Neural progenitor cell (in vitro differentiated cells): ENCODE measurements at regions not wholly inside any gene's neighbourhood (a gene's known extent, or its start where the extent isn't known, plus 50 kb on each side); places are given as distances from the start of the nearest gene placed in this dataset.

Source experiments
- DNase-seq: peaks from one replicate; pipeline ENCODE4 v3.0.0-alpha.2; 2016; ENCODE audit warnings: low spot score
- H2AFZ ChIP-seq: fragments of 200-600 bp; sonication (generic); replicated peaks from 2 replicates; pipeline ENCODE4 v1.6.1; 2016; ENCODE audit warnings: antibody characterized with exemption
- H3F3A ChIP-seq: fragments of 200-600 bp; sonication (generic); 2 replicates; pipeline ENCODE4 v1.6.1; 2016; ENCODE audit warnings: antibody characterized with exemption, low read depth
- H3K27ac ChIP-seq: fragments of 200-600 bp; sonication (generic); 2 replicates; pipeline ENCODE4 v1.5.1; 2016; ENCODE audit warnings: mild to moderate bottlenecking
- H3K27me3 ChIP-seq: fragments of 200-600 bp; sonication (generic); 2 replicates; pipeline ENCODE4 v1.6.1; 2016; ENCODE audit warnings: mild to moderate bottlenecking, moderate library complexity
- H3K36me3 ChIP-seq: fragments of 200-600 bp; sonication (generic); 2 replicates; pipeline ENCODE4 v1.5.1; 2016
- H3K4me1 ChIP-seq: fragments of 200-600 bp; sonication (generic); 2 replicates; pipeline ENCODE4 v1.6.1; 2016; ENCODE audit warnings: mixed run types
- H3K4me2 ChIP-seq: fragments of 200-600 bp; sonication (generic); 2 replicates; pipeline ENCODE4 v1.6.1; 2016
- H3K4me3 ChIP-seq: fragments of 200-600 bp; sonication (generic); 2 replicates; pipeline ENCODE4 v1.5.1; 2016
- H3K79me2 ChIP-seq: fragments of 200-600 bp; sonication (generic); 2 replicates; pipeline ENCODE4 v1.6.1; 2016; ENCODE audit warnings: low read depth
- H3K9ac ChIP-seq: fragments of 200-600 bp; sonication (generic); 2 replicates; pipeline ENCODE4 v1.6.1; 2016
- H3K9me3 ChIP-seq: fragments of 200-600 bp; sonication (generic); 2 replicates; pipeline ENCODE4 v1.5.1; 2016; ENCODE audit warnings: low read depth
- H4K20me1 ChIP-seq: fragments of 200-600 bp; sonication (generic); 2 replicates; pipeline ENCODE4 v1.6.1; 2016; ENCODE audit warnings: low read depth
- H3K27ac Mint-ChIP-seq: 3 replicates; pipeline ENCODE4 v1.8.0; 2021; ENCODE audit warnings: mixed read lengths
- H3K27me3 Mint-ChIP-seq: 2 replicates; pipeline ENCODE4 v1.8.0; 2022; ENCODE audit warnings: low read depth, mild to moderate bottlenecking, inconsistent platforms, moderate library complexity, mixed read lengths; ENCODE audit not compliant: insufficient read depth
- H3K36me3 Mint-ChIP-seq: 3 replicates; pipeline ENCODE4 v1.8.0; 2021; ENCODE audit warnings: mixed read lengths
- H3K4me1 Mint-ChIP-seq: 3 replicates; pipeline ENCODE4 v1.8.0; 2021; ENCODE audit warnings: mixed read lengths
- H3K4me3 Mint-ChIP-seq: 3 replicates; pipeline ENCODE4 v1.8.0; 2021; ENCODE audit warnings: mild to moderate bottlenecking, moderate library complexity, mixed read lengths
- H3K9me3 Mint-ChIP-seq: 3 replicates; pipeline ENCODE4 v1.8.0; 2020; ENCODE audit warnings: mixed read lengths
- EZH2 ChIP-seq: fragments of 200-600 bp; sonication (generic); IDR thresholded peaks from 2 replicates; pipeline ENCODE4 v1.6.1; 2017; ENCODE audit warnings: antibody characterized with exemption, mild to moderate bottlenecking, moderate library complexity
- EZH2phosphoT487 ChIP-seq: fragments of 200-600 bp; sonication (generic); IDR thresholded peaks from 2 replicates; pipeline ENCODE4 v1.6.1; 2017; ENCODE audit warnings: antibody characterized with exemption
- TF ChIP-seq, protein P1 (sequence below): fragments of 200-600 bp; sonication (generic); IDR thresholded peaks from 2 replicates; pipeline ENCODE4 v1.5.1; 2017; ENCODE audit warnings: antibody characterized with exemption, mild to moderate bottlenecking

DNA sequence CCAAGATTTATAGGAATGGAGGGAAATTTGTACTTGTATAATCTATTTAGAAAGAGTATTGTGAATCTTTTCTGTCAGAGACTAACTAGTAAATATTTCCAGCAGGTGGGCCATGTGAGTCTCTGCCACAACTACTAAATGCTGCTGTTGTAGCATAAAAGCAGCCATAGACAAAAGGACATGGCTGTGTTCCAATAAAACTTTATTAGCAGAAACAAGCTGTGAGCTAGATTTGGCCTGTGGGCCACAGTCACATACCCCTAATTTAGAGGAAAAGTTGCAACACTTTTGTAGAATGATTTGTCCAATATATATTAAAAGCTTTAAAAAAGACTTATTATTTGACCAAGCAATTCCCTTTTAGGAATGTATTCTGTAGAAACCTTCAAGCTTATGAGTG lies 207.2 kb downstream of the LMBRD1 start:
- no peak for TF ChIP-seq EZH2
- TF ChIP-seq, protein P1, sequence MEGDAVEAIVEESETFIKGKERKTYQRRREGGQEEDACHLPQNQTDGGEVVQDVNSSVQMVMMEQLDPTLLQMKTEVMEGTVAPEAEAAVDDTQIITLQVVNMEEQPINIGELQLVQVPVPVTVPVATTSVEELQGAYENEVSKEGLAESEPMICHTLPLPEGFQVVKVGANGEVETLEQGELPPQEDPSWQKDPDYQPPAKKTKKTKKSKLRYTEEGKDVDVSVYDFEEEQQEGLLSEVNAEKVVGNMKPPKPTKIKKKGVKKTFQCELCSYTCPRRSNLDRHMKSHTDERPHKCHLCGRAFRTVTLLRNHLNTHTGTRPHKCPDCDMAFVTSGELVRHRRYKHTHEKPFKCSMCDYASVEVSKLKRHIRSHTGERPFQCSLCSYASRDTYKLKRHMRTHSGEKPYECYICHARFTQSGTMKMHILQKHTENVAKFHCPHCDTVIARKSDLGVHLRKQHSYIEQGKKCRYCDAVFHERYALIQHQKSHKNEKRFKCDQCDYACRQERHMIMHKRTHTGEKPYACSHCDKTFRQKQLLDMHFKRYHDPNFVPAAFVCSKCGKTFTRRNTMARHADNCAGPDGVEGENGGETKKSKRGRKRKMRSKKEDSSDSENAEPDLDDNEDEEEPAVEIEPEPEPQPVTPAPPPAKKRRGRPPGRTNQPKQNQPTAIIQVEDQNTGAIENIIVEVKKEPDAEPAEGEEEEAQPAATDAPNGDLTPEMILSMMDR = no peak
- TF ChIP-seq EZH2phosphoT487 = no peak
- Histone ChIP-seq H3K4me3 (no peak overlapping the region), H4K20me1 (no peaks in the 10 kb centered on the region), H3F3A (no peaks in the 10 kb centered on the region), H3K9me3 (no peaks in the 10 kb centered on the region), H3K27me3 (no peaks in the 10 kb centered on the region), H3K79me2 (no peaks in the 10 kb centered on the region), H2AFZ (no peak overlapping the region), H3K36me3 (no peaks in the 10 kb centered on the region), H3K9ac (no peak overlapping the region), H3K4me1 (no peaks in the 10 kb centered on the region), H3K4me2 (no peak overlapping the region), H3K27ac (no peak overlapping the region)
- H3K27ac Mint-ChIP-seq = no peak overlapping the region
- H3K36me3 Mint-ChIP-seq = no peaks in the 10 kb centered on the region
- H3K4me1 Mint-ChIP-seq = peaks cover 14% of the 10 kb centered on the region
- no peaks in the 10 kb centered on the region for H3K9me3 Mint-ChIP-seq
- H3K27me3 Mint-ChIP-seq = no peaks in the 10 kb centered on the region
- H3K4me3 Mint-ChIP-seq = no peak overlapping the region
- DNase-seq = no peak

GRCh38 chr6:69584913-69585729 lies 211.7 kb downstream of the LMBRD1 start:
- H3K27ac Mint-ChIP-seq = peak overlapping the region; percentile 86
- H3K79me2 ChIP-seq = no peaks in the 10 kb centered on the region
- no peaks in the 10 kb centered on the region for H3K27me3 ChIP-seq
- TF ChIP-seq, protein P1 = no peak
- no peak for TF ChIP-seq EZH2
- TF ChIP-seq EZH2phosphoT487 = no peak
- H4K20me1 ChIP-seq = no peaks in the 10 kb centered on the region
- H3K4me3 Mint-ChIP-seq = no peak overlapping the region
- H3K9ac ChIP-seq = no peak overlapping the region
- H2AFZ ChIP-seq = no peak overlapping the region
- H3K4me3 ChIP-seq = no peak overlapping the region
- no peaks in the 10 kb centered on the region for H3K9me3 Mint-ChIP-seq
- peak; percentile 34 for DNase-seq
- no peaks in the 10 kb centered on the region for H3K36me3 ChIP-seq
- no peaks in the 10 kb centered on the region for H3F3A ChIP-seq
- H3K9me3 ChIP-seq = no peaks in the 10 kb centered on the region
- H3K4me1 Mint-ChIP-seq = peaks cover 17% of the 10 kb centered on the region
- no peaks in the 10 kb centered on the region for H3K4me1 ChIP-seq
- no peaks in the 10 kb centered on the region for H3K27me3 Mint-ChIP-seq
- no peak overlapping the region for H3K4me2 ChIP-seq
- no peak overlapping the region for H3K27ac ChIP-seq
- H3K36me3 Mint-ChIP-seq = no peaks in the 10 kb centered on the region

DNA sequence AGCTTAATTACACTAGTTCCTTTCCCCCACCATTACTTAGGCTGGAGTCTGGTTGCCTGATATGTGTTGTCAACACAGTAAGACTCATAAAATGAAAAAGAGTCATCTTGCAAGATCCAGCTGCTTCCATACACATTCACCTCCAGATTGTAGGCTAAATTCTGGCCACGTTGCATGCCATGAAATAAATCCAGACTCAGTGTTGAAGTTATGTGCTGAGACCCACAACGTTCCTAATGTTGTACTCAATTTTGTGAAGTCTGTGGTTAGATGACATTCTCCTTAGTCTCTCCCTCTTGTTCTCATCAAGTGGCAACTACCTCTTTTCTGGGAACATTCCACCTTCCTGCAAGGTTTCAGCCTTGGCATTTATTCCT lies 212.3 kb downstream of the LMBRD1 start:
- Mint-ChIP-seq H3K4me3 (no peak overlapping the region), H3K9me3 (no peaks in the 10 kb centered on the region), H3K4me1 (peaks cover 17% of the 10 kb centered on the region), H3K27me3 (no peaks in the 10 kb centered on the region), H3K27ac (peak overlapping the region; percentile 86), H3K36me3 (no peaks in the 10 kb centered on the region)
- TF ChIP-seq EZH2 = no peak
- no peak overlapping the region for H3K9ac ChIP-seq
- H3K4me1 ChIP-seq = no peaks in the 10 kb centered on the region
- no peak overlapping the region for H3K27ac ChIP-seq
- H3K27me3 ChIP-seq = no peaks in the 10 kb centered on the region
- no peaks in the 10 kb centered on the region for H3K9me3 ChIP-seq
- H3K36me3 ChIP-seq = no peaks in the 10 kb centered on the region
- H2AFZ ChIP-seq = no peak overlapping the region
- H3K4me3 ChIP-seq = no peak overlapping the region
- H3K79me2 ChIP-seq = no peaks in the 10 kb centered on the region
- no peak for DNase-seq
- no peaks in the 10 kb centered on the region for H4K20me1 ChIP-seq
- no peak overlapping the region for H3K4me2 ChIP-seq
- no peaks in the 10 kb centered on the region for H3F3A ChIP-seq

GRCh38 chr6:69581581-69581980 lies 215.2 kb downstream of the LMBRD1 start:
- peaks cover 17% of the 10 kb centered on the region for H3K4me1 Mint-ChIP-seq
- H3K36me3 Mint-ChIP-seq = no peaks in the 10 kb centered on the region
- H3K27me3 Mint-ChIP-seq = no peaks in the 10 kb centered on the region

More at GRCh38 chr6:69581581-69581980, 215.2 kb downstream of the LMBRD1 start:
- Histone ChIP-seq H3K27ac (no peak overlapping the region), H3K79me2 (no peaks in the 10 kb centered on the region), H4K20me1 (no peaks in the 10 kb centered on the region), H3K4me2 (no peak overlapping the region), H3K4me3 (no peak overlapping the region), H3K27me3 (no peaks in the 10 kb centered on the region), H3K9me3 (no peaks in the 10 kb centered on the region), H3F3A (no peaks in the 10 kb centered on the region), H3K9ac (no peak overlapping the region), H2AFZ (no peak overlapping the region), H3K4me1 (no peaks in the 10 kb centered on the region), H3K36me3 (no peaks in the 10 kb centered on the region)
- no peak for DNase-seq
- no peak overlapping the region for H3K27ac Mint-ChIP-seq
- TF ChIP-seq EZH2phosphoT487 (no peak), EZH2 (no peak)
- TF ChIP-seq, protein P1 = no peak
- H3K4me3 Mint-ChIP-seq = no peak overlapping the region
- H3K9me3 Mint-ChIP-seq = no peaks in the 10 kb centered on the region
